B cell (primary cell): ENCODE measurements at regions not wholly inside any gene's neighbourhood (a gene's known extent, or its start where the extent isn't known, plus 50 kb on each side); places are given as distances from the start of the nearest gene placed in this dataset.

Experiments used
- ATAC-seq: fragments of 200-7000 bp; cut with Tn5 transposase; one replicate; pipeline ENCODE4 v1.10.0; 2021; ENCODE audit warnings: low read depth, mild to moderate bottlenecking, moderate number of reproducible peaks, moderate library complexity
- CTCF ChIA-PET: fragments of 350-600 bp; sonication (Branson Sonifier 250); formaldehyde crosslinking; loops from one replicate; lab custom pipeline; 2021; ENCODE audit warnings: antibody characterized with exemption, inconsistent platforms; lab: Charles Lee
- POLR2A ChIA-PET: fragments of 350-600 bp; sonication (Branson Sonifier 250); formaldehyde crosslinking; loops from one replicate; lab custom pipeline; 2021; ENCODE audit warnings: antibody characterized with exemption; lab: Charles Lee
- DNase-seq: peaks from one replicate; pipeline ENCODE4 v3.0.0; 2013
- H2AFZ ChIP-seq: 2 replicates; pipeline ENCODE4 v1.6.1; 2012; ENCODE audit warnings: mild to moderate bottlenecking, low read depth, low read length; ENCODE audit not compliant: insufficient read depth, poor library complexity, severe bottlenecking
- H3K27ac ChIP-seq, 2 donors: 1 replicate in 1 of 2; 2 replicates in 1 of 2; pipeline ENCODE4 v1.5.1; 2012 to 2013; ENCODE audit warnings: low read length in 2 of 2, mild to moderate bottlenecking in 2 of 2, moderate library complexity in 1 of 2
- H3K27me3 ChIP-seq, 4 experiments: fragments of 200-600 bp in 1 of 4; sonication (generic) in 1 of 4; replicated peaks in 1 of 4; 1 replicate in 2 of 4; 2 replicates in 2 of 4; pipeline versions ENCODE4 v1.6.1 to v1.7.0; 2013 to 2016; ENCODE audit warnings: low read length in 3 of 4, mild to moderate bottlenecking in 2 of 4, mixed read lengths in 1 of 4, moderate library complexity in 1 of 4; ENCODE audit not compliant: insufficient read depth in 4 of 4, control insufficient read depth in 3 of 4; ENCODE audit errors: control extremely low read depth in 1 of 4
- H3K36me3 ChIP-seq, 2 experiments: replicated peaks in 1 of 2; 1 replicate in 1 of 2; 2 replicates in 1 of 2; pipeline versions ENCODE4 v1.6.1 to v1.7.1; 2013; ENCODE audit warnings: low read length in 1 of 2; ENCODE audit not compliant: insufficient read depth in 2 of 2, control insufficient read depth in 1 of 2; ENCODE audit errors: control extremely low read depth in 1 of 2, extremely low read depth in 1 of 2
- H3K4me1 ChIP-seq, 2 donors: fragments of 200-600 bp in 1 of 2; sonication (generic) in 1 of 2; 1 replicate in 1 of 2; 2 replicates in 1 of 2; pipeline versions ENCODE4 v1.5.1 to v1.6.1; 2013 to 2017; ENCODE audit warnings: low read length in 2 of 2; ENCODE audit not compliant: control insufficient read depth in 2 of 2, insufficient read depth in 2 of 2
- H3K4me2 ChIP-seq: replicated peaks from 2 replicates; pipeline ENCODE3; 2012; ENCODE audit warnings: mild to moderate bottlenecking, low read depth, low read length; ENCODE audit not compliant: poor library complexity, severe bottlenecking
- H3K4me3 ChIP-seq, 5 experiments: fragments of 200-600 bp in 1 of 5; sonication (generic) in 1 of 5; 1 replicate in 3 of 5; 2 replicates in 2 of 5; pipeline versions ENCODE4 v1.5.1 to v1.7.0; 2011 to 2016; ENCODE audit warnings: low read length in 4 of 5, mild to moderate bottlenecking in 4 of 5, low read depth in 2 of 5, control low read depth in 1 of 5, moderate library complexity in 1 of 5; ENCODE audit not compliant: insufficient read depth in 1 of 5; ENCODE audit errors: control extremely low read depth in 1 of 5, extremely low read depth in 1 of 5
- H3K79me2 ChIP-seq: fragments of 200-600 bp; sonication (generic); one replicate; pipeline ENCODE4 v1.6.0; 2016; ENCODE audit warnings: low read length; ENCODE audit not compliant: control insufficient read depth, insufficient read depth
- H3K9ac ChIP-seq: fragments of 200-600 bp; sonication (generic); 2 replicates; pipeline ENCODE4 v1.6.1; 2017; ENCODE audit warnings: mild to moderate bottlenecking, low read length, moderate library complexity
- H3K9me3 ChIP-seq, 3 donors: one replicate each; pipeline versions ENCODE4 v1.6.1 to v1.7.1; 2013; ENCODE audit warnings: low read length in 2 of 3; ENCODE audit not compliant: control insufficient read depth in 2 of 3, insufficient read depth in 1 of 3; ENCODE audit errors: control extremely low read depth in 1 of 3
- H4K20me1 ChIP-seq: 2 replicates; pipeline ENCODE4 v1.6.0; 2012; ENCODE audit warnings: mild to moderate bottlenecking, low read length; ENCODE audit not compliant: insufficient read depth, control insufficient read depth, poor library complexity, severe bottlenecking
- H3K27ac Mint-ChIP-seq: one replicate; pipeline ENCODE4 v1.8.0; 2021; ENCODE audit warnings: mixed read lengths
- H3K27me3 Mint-ChIP-seq: one replicate; pipeline ENCODE4 v1.8.0; 2021; ENCODE audit warnings: mixed read lengths
- H3K4me1 Mint-ChIP-seq: one replicate; pipeline ENCODE4 v1.8.0; 2021; ENCODE audit warnings: mixed read lengths
- H3K4me3 Mint-ChIP-seq: one replicate; pipeline ENCODE4 v1.8.0; 2021; ENCODE audit warnings: mixed read lengths
- H3K9me3 Mint-ChIP-seq: one replicate; pipeline ENCODE4 v1.8.0; 2022; ENCODE audit warnings: mixed read lengths; ENCODE audit not compliant: insufficient read depth
- CTCF ChIP-seq: fragments of 200-600 bp; IDR thresholded peaks from one replicate; pipeline ENCODE4 v1.8.0; 2022; ENCODE audit warnings: antibody characterized with exemption, mild to moderate bottlenecking
- EZH2 ChIP-seq: IDR thresholded peaks from 2 replicates; pipeline ENCODE4 v1.6.1; 2012; ENCODE audit warnings: borderline replicate concordance, low read depth, mild to moderate bottlenecking, moderate library complexity, low read length; ENCODE audit not compliant: insufficient read depth, poor library complexity, severe bottlenecking
- WGBS: methylation state at CpG from one replicate; pipeline ENCODE4 v1.1.5; 2013; ENCODE audit warnings: missing lambda C conversion rate; ENCODE audit not compliant: insufficient coverage; 5-methylcytosine and 5-hydroxymethylcytosine counted together
- intact Hi-C: fragments of 100-400 bp; cut with micrococcal nuclease; formaldehyde crosslinking; loops from one replicate; pipeline ENCODE4 v1.10.0; 2022

DNA sequence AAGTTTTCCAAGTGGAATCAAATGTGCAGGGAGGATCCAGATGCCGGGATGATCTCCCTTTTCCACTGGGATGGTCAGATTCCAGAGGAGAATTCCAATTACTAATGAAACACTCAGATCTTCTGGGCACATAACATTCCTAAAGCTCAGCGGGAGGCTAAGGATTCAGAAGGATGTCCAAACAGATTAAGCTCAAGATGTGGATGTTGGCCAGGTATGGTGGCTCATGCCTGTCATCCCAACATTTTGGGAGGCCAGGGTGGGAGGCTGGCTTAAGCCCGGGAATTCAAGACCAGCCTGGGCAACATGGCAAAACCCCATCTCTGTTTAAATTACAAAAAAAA, 62.0 kb upstream of the PNMA1 start:
- Histone ChIP-seq H3K36me3 (peaks cover 0 to 6% of the 10 kb centered on the region in 2 experiments), H3K79me2 (peaks cover 91% of the 10 kb centered on the region), H3K27me3 (no peaks in the 10 kb centered on the region), H3K4me2 (no peak overlapping the region), H3K9me3 (no peaks in the 10 kb centered on the region), H3K4me1 (peaks cover 72 to 78% of the 10 kb centered on the region in 2 donors), H3K4me3 (no peak overlapping the region), H3K9ac (no peak overlapping the region), H2AFZ (no peak overlapping the region), H3K27ac (peak overlapping the region in 1 of 2 donors; percentile 97), H4K20me1 (peaks cover 72% of the 10 kb centered on the region)
- DNase-seq: no peak
- ATAC-seq: no peak
- Mint-ChIP-seq H3K27ac (peak overlapping the region; percentile 74), H3K4me3 (no peak overlapping the region), H3K4me1 (peaks cover 74% of the 10 kb centered on the region), H3K9me3 (no peaks in the 10 kb centered on the region), H3K27me3 (no peaks in the 10 kb centered on the region)
- no CpG with 5 or more reads among the region's 3 CpGs for WGBS
- intact Hi-C loops: no loop called here
- TF ChIP-seq CTCF: no peak
- TF ChIP-seq EZH2: no peak
- ChIA-PET POLR2A (interaction anchor here (0.6 to 4.8 kb wide), 3 partner anchors 17 to 179 kb away, joined by 4 to 28 read pairs (median 4); a partner anchor contains a TSS), CTCF (interaction anchor here (0.6 to 11.6 kb wide), 6 partner anchors 9 to 46 kb away, joined by 3 to 220 read pairs (median 48); a partner anchor contains a TSS)

- H3K4me3 Mint-ChIP-seq: no peak overlapping the region
- Histone ChIP-seq H3K4me3 (no peak overlapping the region), H3K36me3 (peaks cover 0 to 6% of the 10 kb centered on the region in 2 experiments), H3K4me2 (peak overlapping the region; percentile 42), H3K27ac (peak overlapping the region; percentile 30 to 97), H4K20me1 (peaks cover 66% of the 10 kb centered on the region), H3K79me2 (peaks cover 90% of the 10 kb centered on the region), H3K9me3 (no peaks in the 10 kb centered on the region), H3K27me3 (no peaks in the 10 kb centered on the region), H2AFZ (no peak overlapping the region), H3K9ac (no peak overlapping the region), H3K4me1 (peaks cover 77 to 84% of the 10 kb centered on the region in 2 donors)
- TF ChIP-seq CTCF (no peak), EZH2 (no peak)
- H3K27me3 Mint-ChIP-seq: no peaks in the 10 kb centered on the region
- no peak for DNase-seq
- 93% methylated on average over 10 of the region's 10 CpGs for WGBS
- H3K27ac Mint-ChIP-seq: peak overlapping the region; percentile 84
- POLR2A ChIA-PET: interaction anchor here (0.6 to 4.8 kb wide), 2 partner anchors 17 to 179 kb away, joined by 4 to 28 read pairs; a partner anchor contains a TSS
- H3K9me3 Mint-ChIP-seq: no peaks in the 10 kb centered on the region
- CTCF ChIA-PET: interaction anchor here (0.6 to 11.6 kb wide), 7 partner anchors 9 to 52 kb away, joined by 3 to 220 read pairs (median 25); a partner anchor contains a TSS
- intact Hi-C loops: no loop called here
- peaks cover 76% of the 10 kb centered on the region for H3K4me1 Mint-ChIP-seq
- no peak for ATAC-seq
These were observed 61.4 kb upstream of the PNMA1 start for GRCh38 chr14:73775339-73776193.
